GM12892 (cell line): ENCODE measurements at regions not wholly inside any gene's neighbourhood (a gene's known extent, or its start where the extent isn't known, plus 50 kb on each side); places are given as distances from the start of the nearest gene placed in this dataset.

Experiments used
- DNase-seq: peaks from one replicate; pipeline ENCODE4 v3.0.0; 2011; ENCODE audit not compliant: insufficient read length
- FAIRE-seq: peaks from 2 replicates; lab custom pipeline; 2011; peaks lifted over from hg19 to GRCh38; lab: Jason Lieb, UNC
- POLR2A ChIP-seq: IDR thresholded peaks from 2 replicates; pipeline ENCODE4 v1.6.1; 2011; ENCODE audit warnings: low read depth, low read length, control low read depth
- POLR2AphosphoS5 ChIP-seq: IDR thresholded peaks from 2 replicates; pipeline ENCODE4 v1.6.1; 2011; ENCODE audit warnings: low read depth, low read length, control low read depth
- TAF1 ChIP-seq: IDR thresholded peaks from 2 replicates; pipeline ENCODE4 v1.6.1; 2011; ENCODE audit warnings: low read depth, mild to moderate bottlenecking, control low read depth, low read length, borderline replicate concordance

- DNase-seq: no peak
- FAIRE-seq: no peak
- TF ChIP-seq POLR2A: no peak
- no peak for TF ChIP-seq POLR2AphosphoS5
- no peak for TF ChIP-seq TAF1
These were observed 77.1 kb upstream of the DRD2 start for GRCh38 chr11:113552271-113552670.

GRCh38 chr11:113551645-113552044 is 76.4 kb upstream of the DRD2 start:
- no peak for DNase-seq
- FAIRE-seq: no peak
- TF ChIP-seq POLR2AphosphoS5 (no peak), POLR2A (no peak)

- DNase-seq (no peak), FAIRE-seq (no peak)
- no peak for TF ChIP-seq POLR2A
- no peak for TF ChIP-seq TAF1
- no peak for TF ChIP-seq POLR2AphosphoS5
These were observed 74.7 kb upstream of the DRD2 start for GRCh38 chr11:113549611-113550578.

- TF ChIP-seq POLR2A: no peak
- TF ChIP-seq POLR2AphosphoS5: no peak
- no peak for TF ChIP-seq TAF1
These were observed 73.9 kb upstream of the DRD2 start for GRCh38 chr11:113549061-113549460.

DNA sequence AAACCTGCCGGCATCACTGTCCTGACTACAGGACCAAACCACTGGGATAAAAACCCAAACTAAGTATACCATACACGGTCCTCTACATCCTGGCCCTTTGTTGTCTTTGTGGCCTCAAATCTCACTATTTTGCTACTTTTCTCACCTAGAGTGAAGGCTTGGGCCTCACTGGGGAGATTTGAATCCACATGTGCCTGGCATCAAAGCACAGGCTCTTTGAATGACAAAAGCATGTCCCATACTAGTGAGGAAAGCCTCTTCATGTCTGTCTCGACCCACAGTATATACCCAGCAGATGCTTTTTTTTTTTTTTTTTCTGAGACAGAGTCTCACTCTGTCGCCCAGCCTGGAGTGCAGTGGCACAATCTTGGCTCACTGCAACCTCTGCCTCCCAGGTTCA is 72.5 kb upstream of the DRD2 start:
- TF ChIP-seq POLR2A: no peak
- TF ChIP-seq POLR2AphosphoS5: no peak
- TF ChIP-seq TAF1: no peak
- DNase-seq (no peak), FAIRE-seq (no peak)

More at GRCh38 chr11:113549061-113549460, 73.9 kb upstream of the DRD2 start:
- FAIRE-seq: no peak
- no peak for DNase-seq

DNA sequence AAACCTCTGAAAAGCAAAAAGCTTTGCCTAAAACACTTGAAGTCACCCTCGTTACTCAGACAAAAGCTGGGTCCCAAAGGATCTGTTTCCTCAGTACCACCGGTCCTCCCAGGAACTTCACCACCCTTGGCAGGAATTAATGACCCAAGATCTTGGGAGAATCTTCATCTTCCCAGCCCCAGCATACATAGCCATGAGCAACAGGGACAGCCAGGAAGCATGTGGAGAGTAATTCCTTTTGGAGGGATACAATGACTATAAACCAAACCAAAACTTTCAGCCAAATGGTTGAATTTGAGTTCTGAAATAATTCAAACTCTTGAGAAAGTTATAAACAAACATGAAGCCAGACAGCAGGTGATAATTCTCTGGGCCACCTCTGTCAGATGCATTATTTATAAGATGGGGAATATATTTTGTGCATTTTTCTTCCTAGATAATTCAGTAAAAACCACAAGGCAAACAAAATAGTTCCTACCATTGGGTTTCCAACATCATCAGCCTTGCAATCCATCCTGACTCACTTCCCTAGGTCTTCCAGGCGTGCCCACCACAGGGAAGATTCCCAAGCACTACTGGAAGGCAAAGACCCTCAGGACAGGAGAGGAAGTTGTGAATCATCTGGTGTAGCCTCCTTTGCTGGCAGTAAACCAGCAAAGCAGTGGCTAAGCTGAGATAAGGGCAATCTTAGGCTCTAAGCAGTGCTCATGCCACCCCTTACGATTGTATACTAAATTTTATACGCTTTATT is 71.7 kb upstream of the DRD2 start:
- no peak for FAIRE-seq
- TF ChIP-seq POLR2A (no peak), TAF1 (no peak), POLR2AphosphoS5 (no peak)
- DNase-seq: no peak

DNA sequence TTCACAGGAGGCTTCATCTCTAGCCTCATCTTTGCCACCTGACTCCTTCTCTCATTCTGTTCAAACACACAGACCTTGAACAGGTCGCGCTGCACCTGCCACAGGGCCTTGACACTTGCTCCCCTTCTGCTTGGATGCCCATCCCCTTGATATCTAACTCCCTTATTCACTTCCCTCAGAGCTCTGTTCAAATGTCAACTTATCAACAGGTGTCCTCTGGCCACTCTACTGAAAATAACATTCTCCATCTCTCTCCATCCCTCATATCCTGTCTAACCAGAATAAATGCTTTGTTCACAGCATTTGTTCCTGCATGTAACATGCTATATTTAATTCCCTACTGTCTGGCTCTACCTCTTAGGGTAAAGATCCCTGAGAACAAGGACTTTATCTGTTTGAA is 67.2 kb upstream of the DRD2 start:
- FAIRE-seq: no peak
- DNase-seq: no peak
- TF ChIP-seq TAF1: no peak
- no peak for TF ChIP-seq POLR2AphosphoS5
- TF ChIP-seq POLR2A: no peak

DNA sequence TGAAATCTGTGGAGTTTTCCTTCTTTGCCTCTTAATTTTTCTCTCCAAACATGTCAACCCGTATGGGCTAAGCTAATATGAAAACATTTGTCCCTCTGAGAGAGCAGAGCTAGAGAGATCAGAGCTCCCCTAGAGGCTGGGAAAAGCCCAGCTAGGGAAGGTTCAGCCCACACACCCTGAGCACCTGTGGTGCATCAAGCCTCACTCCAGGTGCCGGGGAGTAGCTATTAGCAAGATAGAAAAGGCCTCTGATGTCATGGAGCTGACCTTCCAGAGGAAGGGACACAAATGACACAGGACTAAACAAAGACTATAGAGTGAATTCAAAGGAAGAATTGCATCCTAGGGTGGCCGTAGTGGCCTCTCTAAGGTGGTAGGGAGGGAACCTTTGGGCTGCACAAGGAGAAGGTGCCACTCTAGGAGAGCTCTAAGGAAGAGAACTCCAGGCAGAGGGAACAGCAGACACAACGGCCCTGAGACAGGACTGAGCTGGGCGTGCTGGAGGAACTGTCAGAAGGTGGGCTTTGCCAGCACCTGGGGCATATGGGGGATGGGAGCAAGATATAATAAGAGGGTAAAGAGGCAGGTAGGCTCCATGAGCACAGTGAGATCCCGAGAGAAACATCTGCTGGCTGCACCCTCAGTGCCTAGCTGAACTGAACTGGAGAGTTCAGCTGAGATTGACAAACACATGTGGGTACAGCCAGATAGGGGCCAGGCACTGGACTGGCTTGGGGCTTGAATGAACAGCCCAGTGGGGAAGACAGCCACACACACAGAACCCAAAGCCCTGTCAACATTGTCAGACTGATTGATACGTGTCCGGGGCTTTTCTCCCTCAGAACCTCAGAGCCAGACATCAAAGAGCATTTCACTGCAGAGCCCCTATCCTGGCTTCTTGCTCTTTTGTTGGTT is 65.5 kb upstream of the DRD2 start:
- no peak for TF ChIP-seq POLR2A
- no peak for TF ChIP-seq POLR2AphosphoS5
- TF ChIP-seq TAF1: no peak
- DNase-seq: no peak
- no peak for FAIRE-seq

DNA sequence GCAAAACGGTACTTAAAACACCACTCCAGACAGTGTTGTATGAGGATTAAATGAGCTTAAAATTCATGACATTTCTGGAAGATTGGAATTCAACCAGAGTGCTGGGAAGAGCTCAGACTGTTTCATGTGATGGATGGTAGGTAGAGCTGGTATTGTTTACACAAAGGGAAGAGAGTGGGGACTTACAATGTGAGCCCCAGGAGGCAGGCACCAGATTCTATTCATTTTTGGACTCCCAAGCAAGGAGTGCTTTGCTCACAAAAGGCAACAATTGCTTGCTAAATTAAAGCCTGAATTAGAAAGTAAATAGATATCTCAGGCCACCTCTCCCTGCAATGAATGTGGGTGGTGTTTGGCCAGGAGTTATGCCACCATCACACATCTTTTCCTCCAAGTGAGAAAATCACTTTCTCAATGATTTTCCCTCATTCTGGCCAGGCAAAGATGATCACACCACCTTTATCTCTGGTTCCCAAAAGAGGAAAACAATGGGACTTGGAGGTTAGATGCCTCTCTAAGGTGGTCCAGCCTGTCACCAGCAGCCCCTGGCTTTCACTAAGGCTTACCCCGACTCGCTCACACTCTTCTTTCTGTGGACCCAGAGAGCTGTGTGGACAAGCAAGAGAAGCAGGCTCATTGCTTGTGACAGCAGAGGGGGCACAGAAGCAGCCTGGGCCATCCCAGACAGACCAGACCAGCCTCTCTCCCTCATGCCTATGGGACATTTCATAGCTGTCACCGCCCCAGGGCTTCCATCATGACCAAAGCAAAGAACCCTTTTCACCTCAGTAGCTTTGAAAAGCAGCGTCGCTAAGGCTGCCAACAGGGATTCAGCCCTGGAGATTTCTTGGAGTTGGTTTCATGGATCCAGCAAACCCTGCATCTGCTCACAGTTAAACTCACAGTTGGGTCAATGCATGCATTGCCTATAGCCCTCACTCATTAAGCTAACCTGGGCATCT is 63.5 kb upstream of the DRD2 start:
- no peak for DNase-seq
- TF ChIP-seq POLR2AphosphoS5 (no peak), TAF1 (no peak), POLR2A (no peak)
- FAIRE-seq: no peak

DNA sequence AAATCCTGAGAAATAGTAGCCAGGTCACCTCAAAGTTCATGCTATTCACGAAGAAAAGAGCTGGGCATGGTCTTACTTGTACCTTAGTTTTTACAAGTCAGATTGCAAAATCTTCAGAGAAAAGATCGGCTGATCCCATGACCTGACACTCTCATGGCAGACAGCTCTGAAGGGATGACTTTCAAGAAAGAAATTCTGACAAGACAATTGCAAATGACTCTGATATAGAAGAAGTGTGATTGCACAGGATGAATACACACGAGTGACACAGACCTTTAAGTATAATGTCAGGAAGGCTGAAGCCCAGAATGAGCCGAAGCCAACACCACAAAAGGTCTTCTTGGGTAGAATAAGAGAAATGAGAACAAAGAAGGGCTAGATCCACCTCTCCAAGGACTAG is 59.4 kb upstream of the DRD2 start:
- DNase-seq: no peak

More for the DNA sequence above, 59.4 kb upstream of the DRD2 start:
- no peak for FAIRE-seq
- TF ChIP-seq POLR2A: no peak
- no peak for TF ChIP-seq TAF1
- TF ChIP-seq POLR2AphosphoS5: no peak
